Uterus (tissue), 2 donors: ENCODE measurements at regions not wholly inside any gene's neighbourhood (a gene's known extent, or its start where the extent isn't known, plus 50 kb on each side); places are given as distances from the start of the nearest gene placed in this dataset.

Experiments
- CTCF ChIP-seq, 4 experiments: fragments of 200-600 bp in 2 of 4; fragments of 450-650 bp in 2 of 4; sonication (generic) in 2 of 4; IDR thresholded peaks; one replicate each; pipeline ENCODE4 v1.5.1; 2016 to 2019; ENCODE audit warnings: antibody characterized with exemption in 4 of 4, mild to moderate bottlenecking in 2 of 4, moderate library complexity in 1 of 4
- POLR2A ChIP-seq, 2 donors: fragments of 450-650 bp; IDR thresholded peaks; one replicate each; pipeline ENCODE4 v1.6.1; 2016; ENCODE audit warnings: antibody characterized with exemption in 2 of 2, mild to moderate bottlenecking in 1 of 2, moderate library complexity in 1 of 2

GRCh38 chr11:129611661-129612446, 203.8 kb upstream of the TMEM45B start:
- TF ChIP-seq CTCF (IDR thresholded peaks at IDR 0.05): no peak
- TF ChIP-seq POLR2A (IDR thresholded peaks at IDR 0.05): no peak
